ENCODE measurements at regions not wholly inside any gene's neighbourhood (a gene's known extent, or its start where the extent isn't known, plus 50 kb on each side); places are given as distances from the start of the nearest gene placed in this dataset.
"Not testable (repeated sequence)": the region's sequence is repeated elsewhere in the genome, so short reads cannot be mapped to it uniquely, and the experiment has no call there.

DNA sequence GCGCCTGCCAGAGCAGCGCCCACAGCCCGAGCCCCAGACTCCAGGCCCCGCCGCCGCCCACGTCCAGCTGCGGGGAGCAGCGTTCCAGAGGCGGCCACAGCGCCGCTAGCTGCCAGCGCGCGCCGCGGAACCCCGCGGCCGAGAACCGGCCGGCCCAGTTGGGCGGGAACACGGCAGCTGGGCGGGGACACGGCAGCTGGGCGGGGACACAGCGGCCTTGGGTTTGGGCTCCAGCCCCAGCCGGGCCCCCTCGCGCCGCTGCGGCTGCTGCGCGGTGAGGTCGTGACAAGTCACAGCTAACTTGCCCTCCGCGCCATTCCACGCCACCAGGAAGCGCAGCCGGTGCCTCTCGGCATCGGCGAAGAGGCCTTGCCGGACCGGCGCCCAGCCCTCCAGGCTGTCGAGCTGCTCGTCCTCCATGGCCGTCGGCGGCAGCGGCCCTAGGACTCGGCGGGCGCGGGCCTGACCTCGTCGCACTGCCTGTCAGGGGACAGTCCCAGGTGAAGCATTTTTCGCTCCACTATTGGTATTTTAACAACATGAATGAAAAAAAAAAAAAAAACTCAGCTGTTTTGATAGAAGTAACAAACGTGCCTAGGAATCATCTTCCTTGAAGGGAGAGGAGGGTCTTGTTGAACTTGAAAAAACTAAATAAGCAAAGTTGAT is 56.6 kb upstream of the GOLGA8N start:
- WGBS: no CpG with 5 or more reads among the region's 61 CpGs
- H3K27ac ChIP-seq (ENCODE audit: low read length, poor library complexity, severe bottlenecking); H3K9me3 ChIP-seq (ENCODE audit: control insufficient read depth, low read length); H2BK5ac ChIP-seq (ENCODE audit: low read depth, low read length, poor library complexity, severe bottlenecking); H2AK5ac ChIP-seq (ENCODE audit: low read length, severe bottlenecking); H2BK12ac ChIP-seq (ENCODE audit: low read length in 2 of 2); H2BK15ac ChIP-seq (ENCODE audit: low read depth, poor library complexity, severe bottlenecking); H3K79me1 ChIP-seq (replicated peaks; ENCODE audit: low read length, poor library complexity, severe bottlenecking); H3K4ac ChIP-seq (ENCODE audit: low read depth in 1 of 2, low read length in 2 of 2); H4K91ac ChIP-seq (ENCODE audit: low read length); H4K8ac ChIP-seq (ENCODE audit: low read length); H3K23ac ChIP-seq (ENCODE audit: low read length in 2 of 2); H3K14ac ChIP-seq (ENCODE audit: low read length in 2 of 2); H3K4me1 ChIP-seq (ENCODE audit: control insufficient read depth, insufficient read depth, low read depth, low read length); H3K27me3 ChIP-seq (ENCODE audit: control insufficient read depth in 1 of 2, insufficient read depth in 1 of 2, low read length in 2 of 2); H3K36me3 ChIP-seq (ENCODE audit: control insufficient read depth in 1 of 2, insufficient read depth in 2 of 2, low read depth in 1 of 2, low read length in 2 of 2); H2AFZ ChIP-seq (ENCODE audit: low read depth, low read length); H2BK120ac ChIP-seq (ENCODE audit: low read depth, low read length): not testable (repeated sequence)
- Histone ChIP-seq H3K9ac (ENCODE audit: low read length) (peak overlapping the region; percentile 81), H3K18ac (ENCODE audit: low read depth in 1 of 2, low read length in 2 of 2) (peak overlapping the region in 1 of 2 experiments; percentile 48), H3K4me2 (ENCODE audit: low read length, poor library complexity, severe bottlenecking) (peak overlapping the region; percentile 49), H3K4me3 (ENCODE audit: insufficient read depth in 1 of 2, low read depth in 1 of 2, low read length in 2 of 2) (peak overlapping the region; percentile 61 to 72)
- peak; percentile 11 for DNase-seq

DNA sequence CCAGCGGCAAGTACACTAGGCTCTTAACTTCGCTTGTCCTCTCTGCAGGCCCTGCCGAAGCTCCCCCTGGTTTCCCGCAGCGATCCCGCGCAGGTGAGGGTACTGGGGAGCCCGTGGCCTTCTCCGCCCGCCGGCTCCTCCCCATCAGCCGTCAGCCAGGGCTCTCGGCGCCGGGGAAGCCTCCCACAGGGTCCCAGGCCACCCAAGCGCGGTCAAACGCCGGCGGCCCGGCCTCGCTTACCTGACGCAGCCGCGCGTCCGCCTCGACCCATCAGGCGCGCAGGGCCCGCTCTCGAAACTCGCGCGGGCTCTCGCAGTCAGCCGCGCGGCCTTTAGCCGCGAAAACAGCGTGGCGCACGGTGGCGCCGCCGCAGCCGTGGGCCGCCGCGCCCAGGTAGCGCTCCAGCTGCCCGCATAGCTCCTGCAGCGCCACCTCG is 57.2 kb upstream of the GOLGA8N start:
- H3K36me3 ChIP-seq (ENCODE audit: control insufficient read depth in 1 of 2, insufficient read depth in 2 of 2, low read depth in 1 of 2, low read length in 2 of 2); H3K9me3 ChIP-seq (ENCODE audit: control insufficient read depth, low read length); H3K9ac ChIP-seq (ENCODE audit: low read length); H3K18ac ChIP-seq (ENCODE audit: low read depth in 1 of 2, low read length in 2 of 2); H4K91ac ChIP-seq (ENCODE audit: low read length); H3K27me3 ChIP-seq (ENCODE audit: control insufficient read depth in 1 of 2, insufficient read depth in 1 of 2, low read length in 2 of 2); H2BK15ac ChIP-seq (ENCODE audit: low read depth, poor library complexity, severe bottlenecking); H2AFZ ChIP-seq (ENCODE audit: low read depth, low read length); H3K4me1 ChIP-seq (ENCODE audit: control insufficient read depth, insufficient read depth, low read depth, low read length); H4K8ac ChIP-seq (ENCODE audit: low read length); H3K23ac ChIP-seq (ENCODE audit: low read length in 2 of 2); H2BK12ac ChIP-seq (ENCODE audit: low read length in 2 of 2); H3K4me3 ChIP-seq (ENCODE audit: insufficient read depth in 1 of 2, low read depth in 1 of 2, low read length in 2 of 2); H3K27ac ChIP-seq (ENCODE audit: low read length, poor library complexity, severe bottlenecking); H3K4ac ChIP-seq (ENCODE audit: low read depth in 1 of 2, low read length in 2 of 2); H2BK5ac ChIP-seq (ENCODE audit: low read depth, low read length, poor library complexity, severe bottlenecking); H3K4me2 ChIP-seq (ENCODE audit: low read length, poor library complexity, severe bottlenecking); H3K14ac ChIP-seq (ENCODE audit: low read length in 2 of 2); DNase-seq; H2BK120ac ChIP-seq (ENCODE audit: low read depth, low read length); H2AK5ac ChIP-seq (ENCODE audit: low read length, severe bottlenecking); H3K79me1 ChIP-seq (replicated peaks; ENCODE audit: low read length, poor library complexity, severe bottlenecking): not testable (repeated sequence)
- WGBS: no CpG with 5 or more reads among the region's 55 CpGs

GRCh38 chr15:32535150-32535898 is 57.9 kb upstream of the GOLGA8N start:
- H4K91ac ChIP-seq (ENCODE audit: low read length); H4K8ac ChIP-seq (ENCODE audit: low read length); H2AK5ac ChIP-seq (ENCODE audit: low read length, severe bottlenecking); H2AFZ ChIP-seq (ENCODE audit: low read depth, low read length); H2BK15ac ChIP-seq (ENCODE audit: low read depth, poor library complexity, severe bottlenecking); H3K9ac ChIP-seq (ENCODE audit: low read length); H3K4ac ChIP-seq (ENCODE audit: low read depth in 1 of 2, low read length in 2 of 2); H2BK5ac ChIP-seq (ENCODE audit: low read depth, low read length, poor library complexity, severe bottlenecking); H2BK120ac ChIP-seq (ENCODE audit: low read depth, low read length); H3K27ac ChIP-seq (ENCODE audit: low read length, poor library complexity, severe bottlenecking); H3K9me3 ChIP-seq (ENCODE audit: control insufficient read depth, low read length); H3K4me3 ChIP-seq (ENCODE audit: insufficient read depth in 1 of 2, low read depth in 1 of 2, low read length in 2 of 2); H3K4me2 ChIP-seq (ENCODE audit: low read length, poor library complexity, severe bottlenecking); H3K79me1 ChIP-seq (replicated peaks; ENCODE audit: low read length, poor library complexity, severe bottlenecking); H3K23ac ChIP-seq (ENCODE audit: low read length in 2 of 2); H3K36me3 ChIP-seq (ENCODE audit: control insufficient read depth in 1 of 2, insufficient read depth in 2 of 2, low read depth in 1 of 2, low read length in 2 of 2); DNase-seq; H3K14ac ChIP-seq (ENCODE audit: low read length in 2 of 2); H2BK12ac ChIP-seq (ENCODE audit: low read length in 2 of 2); H3K18ac ChIP-seq (ENCODE audit: low read depth in 1 of 2, low read length in 2 of 2); H3K27me3 ChIP-seq (ENCODE audit: control insufficient read depth in 1 of 2, insufficient read depth in 1 of 2, low read length in 2 of 2); H3K4me1 ChIP-seq (ENCODE audit: control insufficient read depth, insufficient read depth, low read depth, low read length): not testable (repeated sequence)
- no CpG with 5 or more reads among the region's 10 CpGs for WGBS

DNA sequence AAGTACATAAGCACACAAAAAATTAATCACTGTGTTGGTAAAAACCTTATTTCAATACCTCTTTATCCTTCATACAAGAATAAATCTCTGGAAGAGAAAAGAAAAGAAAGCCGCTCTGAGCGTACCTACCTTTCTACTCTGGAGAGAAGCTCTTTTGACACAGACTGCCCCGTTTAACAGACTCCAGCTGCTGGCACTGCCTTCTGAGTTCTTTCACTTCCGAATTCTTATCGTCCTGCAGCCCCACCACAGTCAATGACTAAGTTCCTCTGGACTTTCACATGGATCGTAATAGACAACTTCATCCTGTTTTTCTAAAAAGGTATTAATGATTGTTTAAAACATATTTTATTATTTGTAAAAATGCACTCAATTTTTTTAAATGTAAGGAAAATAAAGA is 67.5 kb upstream of the GOLGA8O start:
- not testable (repeated sequence) for H3K36me3 ChIP-seq (ENCODE audit: control insufficient read depth in 1 of 2, insufficient read depth in 2 of 2, low read depth in 1 of 2, low read length in 2 of 2); H3K9me3 ChIP-seq (ENCODE audit: control insufficient read depth, low read length); H3K23ac ChIP-seq (ENCODE audit: low read length in 2 of 2); H3K4ac ChIP-seq (ENCODE audit: low read depth in 1 of 2, low read length in 2 of 2); H2AK5ac ChIP-seq (ENCODE audit: low read length, severe bottlenecking); H3K4me3 ChIP-seq (ENCODE audit: insufficient read depth in 1 of 2, low read depth in 1 of 2, low read length in 2 of 2); H3K9ac ChIP-seq (ENCODE audit: low read length); H2AFZ ChIP-seq (ENCODE audit: low read depth, low read length); H4K8ac ChIP-seq (ENCODE audit: low read length); DNase-seq; H3K27ac ChIP-seq (ENCODE audit: low read length, poor library complexity, severe bottlenecking); H3K4me2 ChIP-seq (ENCODE audit: low read length, poor library complexity, severe bottlenecking); H4K91ac ChIP-seq (ENCODE audit: low read length); H3K79me1 ChIP-seq (replicated peaks; ENCODE audit: low read length, poor library complexity, severe bottlenecking); H2BK5ac ChIP-seq (ENCODE audit: low read depth, low read length, poor library complexity, severe bottlenecking); H3K14ac ChIP-seq (ENCODE audit: low read length in 2 of 2); H2BK12ac ChIP-seq (ENCODE audit: low read length in 2 of 2); H3K27me3 ChIP-seq (ENCODE audit: control insufficient read depth in 1 of 2, insufficient read depth in 1 of 2, low read length in 2 of 2); H3K4me1 ChIP-seq (ENCODE audit: control insufficient read depth, insufficient read depth, low read depth, low read length); H3K18ac ChIP-seq (ENCODE audit: low read depth in 1 of 2, low read length in 2 of 2); H2BK120ac ChIP-seq (ENCODE audit: low read depth, low read length); H2BK15ac ChIP-seq (ENCODE audit: low read depth, poor library complexity, severe bottlenecking)
- WGBS: no CpG with 5 or more reads among the region's 6 CpGs
